Heart right ventricle (tissue), 16 donors: ENCODE measurements at regions not wholly inside any gene's neighbourhood (a gene's known extent, or its start where the extent isn't known, plus 50 kb on each side); places are given as distances from the start of the nearest gene placed in this dataset.

ENCODE experiments used
- ATAC-seq, 8 donors: fragments of 200-7000 bp; cut with Tn5 transposase; one replicate each; pipeline ENCODE4 v1.9.1; 2020; ENCODE audit warnings: mild to moderate bottlenecking in 8 of 8, moderate library complexity in 8 of 8, moderate number of reproducible peaks in 1 of 8
- DNase-seq, 2 donors: peaks; one replicate each; pipeline ENCODE4 v3.0.0-alpha.2; 2020
- H3K27ac ChIP-seq, 10 donors: fragments of 200-600 bp; sonication (generic) in 2 of 10; one replicate each; pipeline versions ENCODE4 v1.5.0 to v1.8.0; 2020 to 2022; ENCODE audit warnings: mild to moderate bottlenecking in 3 of 10
- H3K27me3 ChIP-seq, 7 donors: fragments of 200-600 bp; one replicate each; pipeline ENCODE4 v1.8.0; 2021 to 2022; ENCODE audit warnings: mild to moderate bottlenecking in 2 of 7
- H3K36me3 ChIP-seq, 9 donors: fragments of 200-600 bp; sonication (generic) in 1 of 9; one replicate each; pipeline versions ENCODE4 v1.5.0 to v1.8.0; 2020 to 2022; ENCODE audit warnings: mild to moderate bottlenecking in 2 of 9
- H3K4me1 ChIP-seq, 9 donors: fragments of 200-600 bp; sonication (generic) in 1 of 9; one replicate each; pipeline versions ENCODE4 v1.5.0 to v1.8.0; 2020 to 2022; ENCODE audit warnings: mild to moderate bottlenecking in 4 of 9
- H3K4me3 ChIP-seq, 10 donors: fragments of 200-600 bp; sonication (generic) in 2 of 10; one replicate each; pipeline versions ENCODE4 v1.5.0 to v1.8.0; 2020 to 2022; ENCODE audit warnings: mild to moderate bottlenecking in 7 of 10, moderate library complexity in 2 of 10
- H3K9me3 ChIP-seq, 11 donors: fragments of 200-600 bp in 10 of 11; sonication (generic) in 2 of 11; one replicate each; pipeline versions ENCODE4 v1.5.0 to v1.8.0; 2013 to 2022; ENCODE audit warnings: mild to moderate bottlenecking in 2 of 11, control low read depth in 1 of 11, moderate library complexity in 1 of 11
- whole genome bisulfite sequencing, 2 donors: extraction: QIAGEN DNeasy Blood & Tissue Kit; methylation state at CpG; one replicate each; pipeline ENCODE4 v1.1.7; 2013; ENCODE audit warnings: inconsistent platforms in 1 of 2; 5-methylcytosine and 5-hydroxymethylcytosine counted together
- intact Hi-C, 10 donors: fragments of 100-400 bp; cut with DNase I; formaldehyde crosslinking; loops; one replicate each; pipeline versions ENCODE4 v1.11.1 to v1.14.2; 2022
- TF ChIP-seq, protein P1 (sequence below), 9 donors: fragments of 200-600 bp; sonication (generic) in 2 of 9; IDR thresholded peaks; one replicate each; pipeline versions ENCODE4 v1.5.0 to v1.8.0; 2021 to 2022; ENCODE audit warnings: antibody characterized with exemption in 9 of 9, mild to moderate bottlenecking in 5 of 9, moderate library complexity in 1 of 9
- donor health status: Arrhythmogenic right ventricular cardiomyopathy.
- donor health status: ischemic (EF 13 %, LVEDD 7.1; RV severe dilation, severe dysfunction).
- donor health status: healthy with polysubstance abuse.
- donor health status: DM: no; HTN: yes; CAD: no.
- donor health status: DM: no; HTN: no; CAD: no.
- donor health status: ischemic (EF 25% LVEDD 6.9; RV normal size, moderate dysfunction).
- donor health status: ischemic (EF 25% LVEDD 5.7; RV mildly dilated, moderate dysfunction).
- donor health status: healthy.
- donor health status: DM: yes; HTN: yes; CAD: no.
- donor health status: Ischemic cardiomyopathy.
- donor health status: ischemic (EF 35%, LVEDD 5.7; RV mildly dilated, moderate dysfunction).
- donor health status: nonischemic (EF 11% LVEDD 7.7; RV severe dilation, severe dysfunction).
- donor health status: DM: yes; HTN: yes; CAD: no.
- donor health status: PGD.
- donor health status: ischemic (EF 29% LVEDD 5.4; RV normal size, mild dysfunction).
- donor health status: nonischemic (EF 23%, LVEDD 6.1; RV moderate dilation, normal function).

DNA sequence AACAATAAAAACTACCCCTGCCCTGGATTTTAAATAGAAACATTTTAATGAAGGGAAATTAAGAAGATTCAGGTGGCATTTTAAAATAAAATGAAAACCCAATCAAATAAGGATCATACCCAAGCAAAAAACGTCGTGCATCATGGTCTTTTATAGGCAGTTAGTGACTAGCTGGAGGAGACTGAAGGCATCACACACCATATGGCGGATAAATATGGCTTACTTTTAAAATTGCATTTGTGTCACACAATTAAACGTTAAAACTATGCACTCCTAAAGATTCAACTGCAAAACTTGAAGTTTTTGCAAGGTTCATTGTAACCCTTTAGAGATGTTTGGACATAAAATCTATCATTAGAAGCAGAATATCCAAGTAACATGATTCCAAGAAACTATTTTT lies 200.1 kb upstream of the NRG3 start:
- peaks cover 0 to 10% (median 2%) of the 10 kb centered on the region in 11 donors for H3K9me3 ChIP-seq
- 71 to 74% methylated on average over 4 of the region's 4 CpGs for WGBS, 2 donors
- H3K27ac ChIP-seq = no peak overlapping the region
- no peak overlapping the region for H3K4me3 ChIP-seq
- no peak for DNase-seq
- H3K27me3 ChIP-seq = no peaks in the 10 kb centered on the region
- no peaks in the 10 kb centered on the region for H3K4me1 ChIP-seq
- intact Hi-C loops = no loop called here
- TF ChIP-seq, protein P1, sequence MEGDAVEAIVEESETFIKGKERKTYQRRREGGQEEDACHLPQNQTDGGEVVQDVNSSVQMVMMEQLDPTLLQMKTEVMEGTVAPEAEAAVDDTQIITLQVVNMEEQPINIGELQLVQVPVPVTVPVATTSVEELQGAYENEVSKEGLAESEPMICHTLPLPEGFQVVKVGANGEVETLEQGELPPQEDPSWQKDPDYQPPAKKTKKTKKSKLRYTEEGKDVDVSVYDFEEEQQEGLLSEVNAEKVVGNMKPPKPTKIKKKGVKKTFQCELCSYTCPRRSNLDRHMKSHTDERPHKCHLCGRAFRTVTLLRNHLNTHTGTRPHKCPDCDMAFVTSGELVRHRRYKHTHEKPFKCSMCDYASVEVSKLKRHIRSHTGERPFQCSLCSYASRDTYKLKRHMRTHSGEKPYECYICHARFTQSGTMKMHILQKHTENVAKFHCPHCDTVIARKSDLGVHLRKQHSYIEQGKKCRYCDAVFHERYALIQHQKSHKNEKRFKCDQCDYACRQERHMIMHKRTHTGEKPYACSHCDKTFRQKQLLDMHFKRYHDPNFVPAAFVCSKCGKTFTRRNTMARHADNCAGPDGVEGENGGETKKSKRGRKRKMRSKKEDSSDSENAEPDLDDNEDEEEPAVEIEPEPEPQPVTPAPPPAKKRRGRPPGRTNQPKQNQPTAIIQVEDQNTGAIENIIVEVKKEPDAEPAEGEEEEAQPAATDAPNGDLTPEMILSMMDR (IDR thresholded peaks at IDR 0.05) = no peak
- no peaks in the 10 kb centered on the region for H3K36me3 ChIP-seq
- ATAC-seq = no peak

DNA sequence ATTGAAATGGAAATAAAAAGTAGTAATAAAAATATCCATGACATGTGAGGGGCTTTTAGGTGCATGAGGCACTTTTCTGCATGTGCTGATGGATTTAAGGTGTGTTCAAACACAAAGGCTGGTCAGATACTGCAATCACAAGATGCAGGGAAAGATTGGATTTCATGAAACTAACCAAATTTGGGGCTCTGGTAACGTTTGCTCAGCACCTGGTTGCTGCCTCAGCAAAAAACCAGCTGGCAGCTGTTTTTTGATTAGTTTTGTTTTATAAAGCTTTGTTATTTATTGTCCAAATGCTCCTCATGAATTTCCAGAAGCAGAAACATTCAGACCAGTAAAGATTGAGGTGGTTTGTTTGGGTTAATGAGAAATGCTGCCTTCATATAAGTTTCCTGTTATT lies 195.7 kb upstream of the NRG3 start:
- intact Hi-C loops = no loop called here
- 30 to 33% methylated on average over 1 of the region's 1 CpG for WGBS, 2 donors
- no peak for ATAC-seq
- no peaks in the 10 kb centered on the region for H3K36me3 ChIP-seq
- H3K27me3 ChIP-seq = no peaks in the 10 kb centered on the region
- H3K27ac ChIP-seq = no peak overlapping the region
- no peak overlapping the region for H3K4me3 ChIP-seq
- TF ChIP-seq, protein P1 (IDR thresholded peaks at IDR 0.05) = no peak
- no peaks in the 10 kb centered on the region for H3K4me1 ChIP-seq
- peaks cover 0 to 4% (median 0%) of the 10 kb centered on the region in 11 donors for H3K9me3 ChIP-seq
- no peak for DNase-seq

DNA sequence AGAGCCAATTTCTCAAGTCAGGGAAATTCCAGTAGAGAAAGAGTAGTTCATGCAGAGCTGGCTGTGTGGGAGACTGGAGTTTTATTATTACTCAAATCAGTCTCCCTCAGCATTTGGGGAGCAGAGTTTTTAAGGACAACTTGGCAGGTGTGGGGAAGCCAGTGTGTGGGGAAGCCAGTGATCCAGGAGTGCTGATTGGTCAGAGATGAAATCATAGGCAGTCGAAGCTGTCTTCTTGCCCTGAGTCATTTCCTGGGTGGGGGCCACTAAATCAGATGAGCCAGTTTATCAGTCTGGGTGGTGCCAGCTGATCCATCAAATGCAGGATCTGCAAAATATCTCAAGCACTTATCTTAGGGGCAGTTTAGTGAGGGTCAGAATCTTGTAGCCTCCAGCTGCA lies 194.6 kb upstream of the NRG3 start:
- H3K9me3 ChIP-seq = peaks cover 0 to 4% (median 0%) of the 10 kb centered on the region in 11 donors
- 39 to 50% methylated on average over 1 of the region's 1 CpG for WGBS, 2 donors
- no peak overlapping the region for H3K27ac ChIP-seq
- intact Hi-C loops = no loop called here
- H3K27me3 ChIP-seq = no peaks in the 10 kb centered on the region
- no peaks in the 10 kb centered on the region for H3K36me3 ChIP-seq
- TF ChIP-seq, protein P1 (IDR thresholded peaks at IDR 0.05) = no peak
- no peaks in the 10 kb centered on the region for H3K4me1 ChIP-seq
- ATAC-seq = no peak
- DNase-seq = no peak
- no peak overlapping the region for H3K4me3 ChIP-seq

DNA sequence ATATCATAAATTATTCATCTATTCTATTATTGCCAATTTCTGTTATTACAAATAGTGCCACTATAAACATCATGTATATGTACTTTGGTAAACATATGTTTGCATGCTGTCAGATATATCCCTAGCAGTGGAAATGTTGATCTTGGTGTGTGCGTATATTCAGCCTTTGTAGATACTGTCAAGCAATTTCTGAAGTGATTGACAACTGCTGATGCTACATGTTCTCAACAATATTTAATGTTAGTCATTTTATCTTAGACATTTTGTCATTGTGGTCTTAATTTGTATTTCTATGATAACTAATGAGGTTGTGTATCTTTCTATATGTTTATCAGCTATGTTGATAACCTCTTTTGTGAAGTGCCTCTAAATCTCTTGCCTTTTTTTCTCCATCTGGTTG lies 186.5 kb upstream of the NRG3 start:
- Histone ChIP-seq H3K27me3 (no peaks in the 10 kb centered on the region), H3K27ac (no peak overlapping the region), H3K9me3 (peaks cover 0 to 25% (median 0%) of the 10 kb centered on the region in 11 donors), H3K4me1 (no peaks in the 10 kb centered on the region), H3K4me3 (no peak overlapping the region), H3K36me3 (no peaks in the 10 kb centered on the region)
- intact Hi-C loops = no loop called here
- no peak for DNase-seq
- TF ChIP-seq, protein P1 (IDR thresholded peaks at IDR 0.05) = no peak
- ATAC-seq = no peak
- WGBS, 2 donors = 92 to 93% methylated on average over 1 of the region's 1 CpG
